HPDE6-E6E7 (cell line): ENCODE measurements at regions not wholly inside any gene's neighbourhood (a gene's known extent, or its start where the extent isn't known, plus 50 kb on each side); places are given as distances from the start of the nearest gene placed in this dataset.

ENCODE experiments used
- DNase-seq: peaks from one replicate; pipeline ENCODE4 v3.0.0; 2011; ENCODE audit warnings: missing footprints; ENCODE audit errors: extremely low spot score

- no peak for DNase-seq
Observed at GRCh38 chr3:180534828-180535227, 67.1 kb upstream of the TTC14 start.

GRCh38 chr3:180538493-180538892 lies 63.5 kb upstream of the TTC14 start:
- DNase-seq, result no peak

- DNase-seq, result no peak
Observed at GRCh38 chr3:180543877-180544276, 58.1 kb upstream of the TTC14 start.

- no peak for DNase-seq
Observed at GRCh38 chr3:180546863-180547262, 55.1 kb upstream of the TTC14 start.

GRCh38 chr3:180548050-180548449 lies 53.9 kb upstream of the TTC14 start:
- no peak for DNase-seq
